Myocyte (in vitro differentiated cells): ENCODE measurements at regions not wholly inside any gene's neighbourhood (a gene's known extent, or its start where the extent isn't known, plus 50 kb on each side); places are given as distances from the start of the nearest gene placed in this dataset.

Experiments
- DNase-seq: peaks from one replicate; pipeline ENCODE4 v3.0.0-alpha.2; 2012; ENCODE audit warnings: low read depth

- no peak for DNase-seq
Measured at GRCh38 chr1:65486613-65487012, 66.1 kb downstream of the LEPR start.

- DNase-seq = no peak
Measured at GRCh38 chr1:65489481-65489880, 69.0 kb downstream of the LEPR start.

GRCh38 chr1:65490231-65491009, 70.0 kb downstream of the LEPR start:
- DNase-seq = no peak

- no peak for DNase-seq
Measured at GRCh38 chr1:65491472-65491871, 71.0 kb downstream of the LEPR start.

GRCh38 chr1:65493802-65494201, 73.3 kb downstream of the LEPR start:
- DNase-seq = no peak

GRCh38 chr1:65494671-65495070, 74.2 kb downstream of the LEPR start:
- DNase-seq = no peak

- no peak for DNase-seq
Measured at GRCh38 chr1:65495137-65495536, 74.7 kb downstream of the LEPR start.

- DNase-seq = no peak
Measured at GRCh38 chr1:65497256-65497830, 76.9 kb downstream of the LEPR start.

- DNase-seq = no peak
Measured at GRCh38 chr1:65503427-65503826, 83.0 kb downstream of the LEPR start.

- DNase-seq = no peak
Measured at GRCh38 chr1:65504263-65504662, 83.8 kb downstream of the LEPR start.

GRCh38 chr1:65505547-65506300, 85.3 kb downstream of the LEPR start:
- DNase-seq = peak; percentile 65

GRCh38 chr1:65508051-65508450, 87.6 kb downstream of the LEPR start:
- DNase-seq = no peak

GRCh38 chr1:65509912-65510680, 89.6 kb downstream of the LEPR start:
- DNase-seq = peak; percentile 37

GRCh38 chr1:65510961-65511360, 90.5 kb downstream of the LEPR start:
- DNase-seq = peak; percentile 73

GRCh38 chr1:65512383-65512782, 91.9 kb downstream of the LEPR start:
- DNase-seq = no peak

GRCh38 chr1:65512967-65513780, 92.7 kb downstream of the LEPR start:
- peak; percentile 24 for DNase-seq

- peak; percentile 89 for DNase-seq
Measured at GRCh38 chr1:65514041-65514440, 93.6 kb downstream of the LEPR start.

- DNase-seq = no peak
Measured at GRCh38 chr1:65524931-65525265, 104.4 kb downstream of the LEPR start.

- DNase-seq = no peak
Measured at GRCh38 chr1:65525266-65526048, 105.0 kb downstream of the LEPR start.

GRCh38 chr1:65526049-65526556, 105.6 kb downstream of the LEPR start:
- DNase-seq = no peak
